ENCODE measurements at regions not wholly inside any gene's neighbourhood (a gene's known extent, or its start where the extent isn't known, plus 50 kb on each side); places are given as distances from the start of the nearest gene placed in this dataset.

GRCh38 chr6:163728442-163729126, 314.1 kb downstream of the QKI start:
- DNase-seq (ENCODE audit: low spot score) = no peak
- Histone ChIP-seq H3K27ac (no peak overlapping the region), H3K4me3 (no peak overlapping the region)
- no peak for TF ChIP-seq CTCF (IDR thresholded peaks at IDR 0.05)

- no peak for TF ChIP-seq CTCF (IDR thresholded peaks at IDR 0.05)
- Histone ChIP-seq H3K4me3 (no peak overlapping the region), H3K27ac (no peak overlapping the region)
- no peak for DNase-seq (ENCODE audit: low spot score)
These were observed 311.6 kb downstream of the QKI start for GRCh38 chr6:163726037-163726695.

- no peak for TF ChIP-seq CTCF (IDR thresholded peaks at IDR 0.05)
- no peak for DNase-seq (ENCODE audit: low spot score)
- H3K4me3 ChIP-seq = no peak overlapping the region
- no peak overlapping the region for H3K27ac ChIP-seq
These were observed 310.8 kb downstream of the QKI start for GRCh38 chr6:163725008-163725941.

GRCh38 chr6:163724196-163724595, 309.7 kb downstream of the QKI start:
- H3K4me3 ChIP-seq = no peak overlapping the region
- TF ChIP-seq CTCF (IDR thresholded peaks at IDR 0.05) = no peak
- H3K27ac ChIP-seq = no peak overlapping the region
- DNase-seq (ENCODE audit: low spot score) = no peak

GRCh38 chr6:163723759-163724158, 309.2 kb downstream of the QKI start:
- Histone ChIP-seq H3K4me3 (no peak overlapping the region), H3K27ac (no peak overlapping the region)
- no peak for TF ChIP-seq CTCF (IDR thresholded peaks at IDR 0.05)
- peak; percentile 24 for DNase-seq (ENCODE audit: low spot score)

- no peak for TF ChIP-seq CTCF (IDR thresholded peaks at IDR 0.05)
- peak; percentile 54 for DNase-seq (ENCODE audit: low spot score)
- H3K4me3 ChIP-seq = no peak overlapping the region
These were observed 307.6 kb downstream of the QKI start for GRCh38 chr6:163721922-163722692.

More at GRCh38 chr6:163721922-163722692, 307.6 kb downstream of the QKI start:
- H3K27ac ChIP-seq = no peak overlapping the region
